ENCODE measurements at regions not wholly inside any gene's neighbourhood (a gene's known extent, or its start where the extent isn't known, plus 50 kb on each side); places are given as distances from the start of the nearest gene placed in this dataset.
"Not testable (repeated sequence)": the region's sequence is repeated elsewhere in the genome, so short reads cannot be mapped to it uniquely, and the experiment has no call there.

- DNase-seq (no peak), ATAC-seq (ENCODE audit: insufficient read depth, low read depth) (no peak)
- Histone ChIP-seq H2AFZ (ENCODE audit: low read depth, low read length) (no peak overlapping the region; the same call in 1 of the 2 replicates), H4K20me1 (ENCODE audit: insufficient read depth, low read length) (no peaks in the 10 kb centered on the region), H3K36me3 (ENCODE audit: insufficient read depth, low read length) (no peaks in the 10 kb centered on the region), H3K9ac (ENCODE audit: low read depth, low read length) (no peak overlapping the region), H3K27me3 (ENCODE audit: insufficient read depth, low read length, poor library complexity) (no peaks in the 10 kb centered on the region), H3K9me3 (ENCODE audit: insufficient read depth, low read length, severe bottlenecking) (no peaks in the 10 kb centered on the region), H3K4me2 (ENCODE audit: insufficient read depth, low read length) (no peak overlapping the region), H3K4me1 (ENCODE audit: insufficient read depth, low read length) (peaks cover 7% of the 10 kb centered on the region), H3K27ac (ENCODE audit: low read length) (no peak overlapping the region), H3K4me3 (ENCODE audit: low read depth in 1 of 2, low read length in 2 of 2) (no peak overlapping the region), H3K79me2 (ENCODE audit: insufficient read depth, low read length) (no peaks in the 10 kb centered on the region)
- no peak for TF ChIP-seq EZH2 (IDR thresholded peaks at IDR 0.05; ENCODE audit: borderline replicate concordance, low read depth, low read length, severe bottlenecking)
- TF ChIP-seq CTCF (IDR thresholded peaks at IDR 0.05; ENCODE audit: borderline replicate concordance, extremely low read depth, low read length, poor library complexity, severe bottlenecking), result no peak
Measured at GRCh38 chr21:27326301-27326700, 359.4 kb upstream of the ADAMTS5 start.

DNA sequence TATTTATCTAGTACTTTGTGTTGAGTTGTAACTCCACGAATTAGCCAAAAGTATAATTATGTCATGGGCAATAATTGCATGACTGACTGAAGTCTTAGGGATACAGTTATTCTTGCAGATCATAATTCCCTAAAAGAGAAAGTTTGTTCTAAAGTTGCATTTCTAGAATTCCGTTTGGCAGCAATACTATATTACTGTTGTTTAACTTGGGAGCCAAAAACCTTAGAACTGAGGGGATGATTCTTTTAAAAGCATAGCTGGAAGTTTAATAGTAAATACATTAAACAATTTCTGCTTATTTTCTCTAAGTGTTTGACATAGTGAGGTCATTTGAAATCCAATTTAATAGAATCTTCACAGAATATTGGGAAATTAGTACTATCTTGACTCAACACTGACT, 356.4 kb upstream of the ADAMTS5 start:
- H3K4me1 ChIP-seq (ENCODE audit: insufficient read depth, low read length), result peaks cover 7% of the 10 kb centered on the region
- H3K4me3 ChIP-seq (ENCODE audit: low read depth in 1 of 2, low read length in 2 of 2), result no peak overlapping the region
- no peak for TF ChIP-seq CTCF (IDR thresholded peaks at IDR 0.05; ENCODE audit: borderline replicate concordance, extremely low read depth, low read length, poor library complexity, severe bottlenecking)
- no peak overlapping the region for H3K4me2 ChIP-seq (ENCODE audit: insufficient read depth, low read length)
- no peaks in the 10 kb centered on the region for H3K9me3 ChIP-seq (ENCODE audit: insufficient read depth, low read length, severe bottlenecking)
- no peaks in the 10 kb centered on the region for H4K20me1 ChIP-seq (ENCODE audit: insufficient read depth, low read length)
- H3K9ac ChIP-seq (ENCODE audit: low read depth, low read length), result no peak overlapping the region
- H3K27me3 ChIP-seq (ENCODE audit: insufficient read depth, low read length, poor library complexity), result no peaks in the 10 kb centered on the region
- H2AFZ ChIP-seq (ENCODE audit: low read depth, low read length), result no peak overlapping the region
- H3K36me3 ChIP-seq (ENCODE audit: insufficient read depth, low read length), result no peaks in the 10 kb centered on the region
- no peak overlapping the region for H3K27ac ChIP-seq (ENCODE audit: low read length)
- H3K79me2 ChIP-seq (ENCODE audit: insufficient read depth, low read length), result no peaks in the 10 kb centered on the region
- ATAC-seq (ENCODE audit: insufficient read depth, low read depth) (no peak), DNase-seq (no peak)

DNA sequence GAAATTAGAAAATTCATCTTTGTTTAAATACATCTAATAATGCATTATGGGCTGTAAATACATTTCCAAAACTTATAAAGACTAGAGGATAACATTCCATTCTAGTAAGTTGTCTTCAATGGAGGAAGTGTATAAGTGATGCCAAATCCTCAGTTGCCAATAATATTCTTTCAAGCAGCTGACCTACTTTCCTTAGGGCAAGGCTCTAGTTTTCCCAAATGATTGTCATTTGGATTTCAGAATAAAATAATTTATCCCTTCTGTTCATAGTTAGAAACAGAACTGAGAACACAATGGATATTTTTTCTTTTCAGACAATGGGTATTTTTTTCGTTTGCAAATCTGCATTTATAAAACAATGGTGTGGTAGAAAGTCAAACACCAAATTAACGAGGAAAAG, 354.9 kb upstream of the ADAMTS5 start:
- Histone ChIP-seq H3K4me3 (ENCODE audit: low read depth in 1 of 2, low read length in 2 of 2) (no peak overlapping the region), H3K4me1 (ENCODE audit: insufficient read depth, low read length) (peaks cover 7% of the 10 kb centered on the region), H3K36me3 (ENCODE audit: insufficient read depth, low read length) (no peaks in the 10 kb centered on the region), H3K79me2 (ENCODE audit: insufficient read depth, low read length) (no peaks in the 10 kb centered on the region), H3K9ac (ENCODE audit: low read depth, low read length) (no peak overlapping the region), H2AFZ (ENCODE audit: low read depth, low read length) (no peak overlapping the region), H3K4me2 (ENCODE audit: insufficient read depth, low read length) (no peak overlapping the region), H3K27ac (ENCODE audit: low read length) (no peak overlapping the region), H3K27me3 (ENCODE audit: insufficient read depth, low read length, poor library complexity) (no peaks in the 10 kb centered on the region), H4K20me1 (ENCODE audit: insufficient read depth, low read length) (no peaks in the 10 kb centered on the region), H3K9me3 (ENCODE audit: insufficient read depth, low read length, severe bottlenecking) (no peaks in the 10 kb centered on the region)
- no peak for TF ChIP-seq CTCF (IDR thresholded peaks at IDR 0.05; ENCODE audit: borderline replicate concordance, extremely low read depth, low read length, poor library complexity, severe bottlenecking)
- no peak for TF ChIP-seq EZH2 (IDR thresholded peaks at IDR 0.05; ENCODE audit: borderline replicate concordance, low read depth, low read length, severe bottlenecking)
- DNase-seq (no peak), ATAC-seq (ENCODE audit: insufficient read depth, low read depth) (no peak)

DNA sequence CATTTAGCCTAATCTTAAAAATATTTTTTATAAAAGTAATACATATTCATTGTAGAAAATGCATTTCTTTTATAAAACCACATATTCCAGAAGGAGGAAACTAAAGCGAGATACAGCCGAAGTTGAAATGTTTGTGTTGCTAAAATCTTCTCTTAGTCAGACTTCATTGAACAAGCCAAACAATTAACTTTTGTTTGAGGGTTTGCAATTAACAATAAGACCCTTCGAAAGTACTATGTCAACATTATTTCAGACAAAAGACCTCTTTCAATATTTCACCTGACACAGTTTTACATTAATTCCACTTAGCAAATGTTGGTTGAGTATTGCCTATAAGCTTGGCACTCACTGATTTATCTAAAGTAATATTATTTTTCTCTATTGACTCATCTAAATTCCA, 354.0 kb upstream of the ADAMTS5 start:
- no peak for ATAC-seq (ENCODE audit: insufficient read depth, low read depth)
- no peak for TF ChIP-seq CTCF (IDR thresholded peaks at IDR 0.05; ENCODE audit: borderline replicate concordance, extremely low read depth, low read length, poor library complexity, severe bottlenecking)
- TF ChIP-seq EZH2 (IDR thresholded peaks at IDR 0.05; ENCODE audit: borderline replicate concordance, low read depth, low read length, severe bottlenecking), result no peak

DNA sequence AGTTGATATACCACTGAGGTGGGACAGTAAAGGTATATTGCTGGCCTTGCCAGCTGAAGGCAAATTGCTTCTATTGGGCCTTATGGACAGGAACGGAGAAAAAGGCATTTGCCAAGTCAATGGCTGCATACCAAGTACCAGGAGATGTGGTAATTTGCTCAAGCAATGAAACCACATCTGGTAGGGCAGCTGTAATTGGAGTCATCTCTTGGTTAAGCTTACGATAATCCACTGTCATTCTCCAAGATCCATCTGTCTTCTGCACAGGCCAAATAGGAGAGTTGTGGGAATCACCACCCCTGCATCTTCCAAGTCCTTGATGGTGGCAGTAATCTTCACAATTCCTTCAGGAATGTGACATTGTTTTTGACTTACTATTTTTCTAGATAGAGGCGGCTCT, 350.7 kb upstream of the ADAMTS5 start:
- H3K36me3 ChIP-seq (ENCODE audit: insufficient read depth, low read length); H4K20me1 ChIP-seq (ENCODE audit: insufficient read depth, low read length); DNase-seq; H3K9me3 ChIP-seq (ENCODE audit: insufficient read depth, low read length, severe bottlenecking); H3K4me2 ChIP-seq (ENCODE audit: insufficient read depth, low read length); H3K4me3 ChIP-seq (ENCODE audit: low read depth in 1 of 2, low read length in 2 of 2); ATAC-seq (ENCODE audit: insufficient read depth, low read depth); H3K79me2 ChIP-seq (ENCODE audit: insufficient read depth, low read length); H3K27me3 ChIP-seq (ENCODE audit: insufficient read depth, low read length, poor library complexity); H3K9ac ChIP-seq (ENCODE audit: low read depth, low read length); H3K27ac ChIP-seq (ENCODE audit: low read length); H3K4me1 ChIP-seq (ENCODE audit: insufficient read depth, low read length); H2AFZ ChIP-seq (ENCODE audit: low read depth, low read length): not testable (repeated sequence)

More for the DNA sequence above, 354.0 kb upstream of the ADAMTS5 start:
- Histone ChIP-seq H3K27ac (ENCODE audit: low read length) (no peak overlapping the region), H2AFZ (ENCODE audit: low read depth, low read length) (no peak overlapping the region), H3K27me3 (ENCODE audit: insufficient read depth, low read length, poor library complexity) (no peaks in the 10 kb centered on the region), H3K9ac (ENCODE audit: low read depth, low read length) (no peak overlapping the region), H3K9me3 (ENCODE audit: insufficient read depth, low read length, severe bottlenecking) (no peaks in the 10 kb centered on the region), H3K79me2 (ENCODE audit: insufficient read depth, low read length) (no peaks in the 10 kb centered on the region), H3K36me3 (ENCODE audit: insufficient read depth, low read length) (no peaks in the 10 kb centered on the region), H3K4me1 (ENCODE audit: insufficient read depth, low read length) (no peaks in the 10 kb centered on the region), H3K4me3 (ENCODE audit: low read depth in 1 of 2, low read length in 2 of 2) (no peak overlapping the region), H3K4me2 (ENCODE audit: insufficient read depth, low read length) (no peak overlapping the region), H4K20me1 (ENCODE audit: insufficient read depth, low read length) (no peaks in the 10 kb centered on the region)
- no peak for DNase-seq
